ENCODE measurements at regions not wholly inside any gene's neighbourhood (a gene's known extent, or its start where the extent isn't known, plus 50 kb on each side); places are given as distances from the start of the nearest gene placed in this dataset.

DNA sequence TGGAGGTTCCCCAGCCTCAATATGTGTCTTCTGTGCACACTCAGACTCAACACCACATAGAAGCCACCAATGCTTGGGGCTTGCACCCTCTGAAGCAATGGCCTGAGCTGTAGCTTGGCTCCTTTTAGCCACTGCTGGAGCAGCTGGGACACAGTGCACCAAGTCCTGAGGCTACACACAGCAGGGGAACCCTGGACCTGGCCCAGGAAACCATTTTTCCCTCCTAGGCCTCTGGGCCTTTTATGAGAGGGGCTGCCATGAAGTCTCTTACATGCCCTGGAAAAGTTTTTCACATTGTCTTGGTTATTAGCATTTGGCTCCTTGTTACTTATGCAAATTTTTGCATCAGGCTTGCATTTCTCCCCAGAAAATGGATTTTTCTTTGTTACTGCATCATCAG lies 306.2 kb downstream of the CPXCR1 start:
- TF ChIP-seq CTCF (IDR thresholded peaks at IDR 0.05; ENCODE audit: extremely low read depth in 1 of 2, insufficient read depth in 1 of 2, low read depth in 1 of 2, low read length in 2 of 2) (no peak), EZH2 (IDR thresholded peaks at IDR 0.05; ENCODE audit: borderline replicate concordance, low read depth, low read length, severe bottlenecking) (no peak), POLR2A (IDR thresholded peaks at IDR 0.05; ENCODE audit: low read depth, low read length) (no peak), POLR2AphosphoS5 (IDR thresholded peaks at IDR 0.05; ENCODE audit: insufficient read depth, low read depth, low read length) (no peak), FOS (IDR thresholded peaks at IDR 0.05; ENCODE audit: borderline replicate concordance, insufficient read depth, low read length) (no peak), MYC (IDR thresholded peaks at IDR 0.05; ENCODE audit: low read depth, low read length) (no peak), JUN (IDR thresholded peaks at IDR 0.05; ENCODE audit: borderline replicate concordance, insufficient read depth, insufficient read length, low read depth) (no peak), GATA2 (IDR thresholded peaks at IDR 0.05; ENCODE audit: insufficient read depth, insufficient read length, low read depth, low read length) (no peak)
- TF ChIP-seq, protein P1, sequence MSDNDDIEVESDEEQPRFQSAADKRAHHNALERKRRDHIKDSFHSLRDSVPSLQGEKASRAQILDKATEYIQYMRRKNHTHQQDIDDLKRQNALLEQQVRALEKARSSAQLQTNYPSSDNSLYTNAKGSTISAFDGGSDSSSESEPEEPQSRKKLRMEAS (IDR thresholded peaks at IDR 0.05; ENCODE audit: insufficient read depth, insufficient read length) = no peak
